IMR-90 (cell line): ENCODE measurements at regions not wholly inside any gene's neighbourhood (a gene's known extent, or its start where the extent isn't known, plus 50 kb on each side); places are given as distances from the start of the nearest gene placed in this dataset.

ENCODE experiments used
- ATAC-seq: fragments of 200-7000 bp; cut with Tn5 transposase; 2 replicates; pipeline ENCODE4 v1.9.1; 2020; ENCODE audit warnings: low read depth, mild to moderate bottlenecking, moderate library complexity
- BruUV-seq: library from RNA; stranded (reverse); fragments of 400-500 nt; replicated peaks from 2 replicates; lab custom pipeline; 2021; lab: Mats Ljungman, UMichigan
- CTCF ChIA-PET: fragments of 300-600 bp; formaldehyde crosslinking; extraction: SDS; loops from one replicate; lab custom pipeline; 2021; ENCODE audit warnings: antibody characterized with exemption; lab: Yijun Ruan, JAX
- POLR2A ChIA-PET: fragments of 300-600 bp; sonication (Branson Sonifier 250); formaldehyde crosslinking; loops from one replicate; lab custom pipeline; 2022; ENCODE audit warnings: antibody characterized with exemption; ENCODE audit not compliant: unreplicated experiment; lab: Charles Lee
- DNase-seq: peaks from one replicate; pipeline ENCODE4 v3.0.0; 2013
- H2AFZ ChIP-seq: replicated peaks from 2 replicates; pipeline ENCODE3; 2013; ENCODE audit warnings: low read length, mild to moderate bottlenecking; ENCODE audit not compliant: poor library complexity
- H2AK5ac ChIP-seq: 2 replicates; pipeline ENCODE4 v1.6.1; 2013; ENCODE audit warnings: low read depth, low read length, inconsistent platforms
- H2AK9ac ChIP-seq: replicated peaks from 2 replicates; pipeline ENCODE3; 2013; ENCODE audit warnings: mild to moderate bottlenecking, low read depth, low read length, moderate library complexity; ENCODE audit not compliant: poor library complexity
- H2BK120ac ChIP-seq: 2 replicates; pipeline ENCODE4 v1.6.1; 2013; ENCODE audit warnings: low read depth, low read length, inconsistent platforms
- H2BK15ac ChIP-seq: 3 replicates; pipeline ENCODE4 v1.6.1; 2013; ENCODE audit warnings: low read depth, low read length, inconsistent platforms
- H2BK20ac ChIP-seq: 2 replicates; pipeline ENCODE4 v1.6.1; 2013; ENCODE audit warnings: low read depth, mild to moderate bottlenecking, inconsistent platforms, low read length, moderate library complexity
- H2BK5ac ChIP-seq: 2 replicates; pipeline ENCODE4 v1.6.1; 2013; ENCODE audit warnings: mild to moderate bottlenecking, low read depth, low read length, inconsistent platforms; ENCODE audit not compliant: poor library complexity, severe bottlenecking
- H3K14ac ChIP-seq: replicated peaks from 2 replicates; pipeline ENCODE4 v1.6.1; 2013; ENCODE audit warnings: low read depth, low read length, inconsistent platforms
- H3K18ac ChIP-seq: 2 replicates; pipeline ENCODE4 v1.6.1; 2013; ENCODE audit warnings: low read depth, low read length, control low read depth
- H3K23ac ChIP-seq: 2 replicates; pipeline ENCODE4 v1.6.1; 2013; ENCODE audit warnings: low read depth, low read length, inconsistent platforms
- H3K27ac ChIP-seq: 2 replicates; pipeline ENCODE4 v1.5.1; 2013; ENCODE audit warnings: mild to moderate bottlenecking, control low read depth, low read length; ENCODE audit not compliant: insufficient read depth
- H3K27me3 ChIP-seq: 2 replicates; pipeline ENCODE4 v1.6.1; 2013; ENCODE audit warnings: low read length; ENCODE audit not compliant: control insufficient read depth, insufficient read depth
- H3K36me3 ChIP-seq: 2 replicates; pipeline ENCODE4 v1.6.1; 2013; ENCODE audit warnings: low read length, mixed read lengths; ENCODE audit not compliant: control insufficient read depth, insufficient read depth
- H3K4ac ChIP-seq: 2 replicates; pipeline ENCODE4 v1.6.1; 2013; ENCODE audit warnings: low read depth, low read length, inconsistent platforms
- H3K4me1 ChIP-seq: 2 replicates; pipeline ENCODE4 v1.6.1; 2013; ENCODE audit warnings: low read length, mixed read lengths; ENCODE audit not compliant: control insufficient read depth, insufficient read depth
- H3K4me2 ChIP-seq: 2 replicates; pipeline ENCODE4 v1.6.1; 2013; ENCODE audit warnings: low read depth, mild to moderate bottlenecking, control low read depth, low read length, moderate library complexity
- H3K4me3 ChIP-seq: 2 replicates; pipeline ENCODE4 v1.5.1; 2013; ENCODE audit warnings: low read depth, mild to moderate bottlenecking, control low read depth, low read length, moderate library complexity; ENCODE audit not compliant: insufficient read depth
- H3K56ac ChIP-seq: 2 replicates; pipeline ENCODE4 v1.6.1; 2013; ENCODE audit warnings: low read length, inconsistent platforms; ENCODE audit not compliant: insufficient read depth; ENCODE audit errors: extremely low read depth
- H3K79me1 ChIP-seq, 2 experiments: 2 replicates each; pipeline ENCODE4 v1.6.1; 2013; ENCODE audit warnings: low read length in 2 of 2, inconsistent platforms in 1 of 2, low read depth in 1 of 2
- H3K9ac ChIP-seq: 2 replicates; pipeline ENCODE4 v1.6.1; 2013; ENCODE audit warnings: low read depth, low read length, control low read depth
- H3K9me1 ChIP-seq: 2 replicates; pipeline ENCODE4 v1.6.1; 2013; ENCODE audit warnings: low read length, inconsistent platforms; ENCODE audit not compliant: insufficient read depth
- H3K9me3 ChIP-seq: 2 replicates; pipeline ENCODE4 v1.6.1; 2013; ENCODE audit warnings: low read length; ENCODE audit not compliant: control insufficient read depth, insufficient read depth
- H4K20me1 ChIP-seq: 2 replicates; pipeline ENCODE4 v1.6.1; 2013; ENCODE audit warnings: low read length, inconsistent platforms; ENCODE audit not compliant: insufficient read depth
- H4K5ac ChIP-seq: 2 replicates; pipeline ENCODE4 v1.6.1; 2013; ENCODE audit warnings: mild to moderate bottlenecking, low read depth, low read length, control low read depth
- H4K8ac ChIP-seq, 2 experiments: 2 replicates each; pipeline ENCODE4 v1.6.1; 2013; ENCODE audit warnings: low read depth in 2 of 2, low read length in 2 of 2, control low read depth in 1 of 2, inconsistent platforms in 1 of 2
- H4K91ac ChIP-seq: 2 replicates; pipeline ENCODE4 v1.6.1; 2013; ENCODE audit warnings: low read depth, low read length, inconsistent platforms; ENCODE audit not compliant: insufficient read depth
- BHLHE40 ChIP-seq: fragments of 150-350 bp; IDR thresholded peaks from 2 replicates; pipeline ENCODE4 v1.6.1; 2016; ENCODE audit warnings: mild to moderate bottlenecking, low read depth, low read length
- CEBPB ChIP-seq: IDR thresholded peaks from 2 replicates; pipeline ENCODE4 v1.6.1; 2012; ENCODE audit warnings: low read depth, low read length, improper control_type of control experiment
- CHD1 ChIP-seq: IDR thresholded peaks from 2 replicates; pipeline ENCODE4 v1.6.1; 2012; ENCODE audit warnings: low read depth, low read length, improper control_type of control experiment
- FOS ChIP-seq: fragments of 150-350 bp; IDR thresholded peaks from 2 replicates; pipeline ENCODE4 v1.6.1; 2016; ENCODE audit warnings: low read depth, low read length
- MAFK ChIP-seq: IDR thresholded peaks from 2 replicates; pipeline ENCODE4 v1.6.1; 2012; ENCODE audit warnings: low read depth, low read length, improper control_type of control experiment
- MAZ ChIP-seq: IDR thresholded peaks from 2 replicates; pipeline ENCODE4 v1.6.1; 2012; ENCODE audit warnings: low read depth, mild to moderate bottlenecking, low read length, improper control_type of control experiment, moderate library complexity, borderline replicate concordance
- MXI1 ChIP-seq: IDR thresholded peaks from 2 replicates; pipeline ENCODE4 v1.6.1; 2012; ENCODE audit warnings: low read depth, mild to moderate bottlenecking, low read length, moderate library complexity, borderline replicate concordance
- NFE2L2 ChIP-seq: fragments of 150-350 bp; IDR thresholded peaks from 2 replicates; pipeline ENCODE4 v1.6.1; 2016; ENCODE audit warnings: low read depth, mild to moderate bottlenecking, low read length
- POLR2A ChIP-seq: IDR thresholded peaks from 2 replicates; pipeline ENCODE4 v1.6.1; 2012; ENCODE audit warnings: mild to moderate bottlenecking, low read depth, low read length
- RAD21 ChIP-seq: IDR thresholded peaks from 2 replicates; pipeline ENCODE4 v1.6.1; 2012; ENCODE audit warnings: low read length, improper control_type of control experiment
- RCOR1 ChIP-seq: IDR thresholded peaks from 2 replicates; pipeline ENCODE4 v1.6.1; 2012; ENCODE audit warnings: mild to moderate bottlenecking, low read length, improper control_type of control experiment; ENCODE audit not compliant: insufficient replicate concordance
- RFX5 ChIP-seq: IDR thresholded peaks from 2 replicates; pipeline ENCODE4 v1.8.0; 2012; ENCODE audit warnings: low read depth, mild to moderate bottlenecking, low read length, moderate library complexity
- SMC3 ChIP-seq: fragments of 150-350 bp; IDR thresholded peaks from 2 replicates; pipeline ENCODE4 v1.6.1; 2016; ENCODE audit warnings: low read depth, mild to moderate bottlenecking, antibody characterized with exemption, low read length, moderate library complexity
- WGBS, 2 experiments: methylation state at CpG; one replicate each; pipeline versions ENCODE4 v1.1.5 to v1.1.7; 2013; ENCODE audit warnings: missing lambda C conversion rate in 2 of 2; ENCODE audit not compliant: insufficient read length in 1 of 2; ENCODE audit errors: extremely low coverage in 2 of 2; 5-methylcytosine and 5-hydroxymethylcytosine counted together
- dilution Hi-C: fragments of 300-500 bp; cut with HindIII; formaldehyde crosslinking; loops from one replicate; pipeline ENCODE4 v1.14.3; 2018; ENCODE audit warnings: low sequenced_read_pairs; ENCODE audit not compliant: unreplicated experiment
- in situ Hi-C: fragments of 300-500 bp; cut with MboI; formaldehyde crosslinking; loops from 3 replicates; pipeline ENCODE4 v1.14.3; 2019; ENCODE audit warnings: low sequenced_read_pairs, inconsistent platforms, mixed read lengths
- intact Hi-C: fragments of 100-400 bp; cut with micrococcal nuclease; formaldehyde crosslinking; loops from 2 replicates; pipeline ENCODE4 v1.10.0; 2022
- TF ChIP-seq, protein P1 (sequence below): fragments of 150-350 bp; IDR thresholded peaks from 2 replicates; pipeline ENCODE4 v1.6.1; 2017; ENCODE audit warnings: mild to moderate bottlenecking, antibody characterized with exemption, low read length, low read depth
- TF ChIP-seq, protein P2 (sequence below): conservative IDR thresholded peaks from 2 replicates; pipeline ENCODE4 v1.5.1; 2012; ENCODE audit warnings: mild to moderate bottlenecking, low read depth, low read length, improper control_type of control experiment
- TF ChIP-seq, protein P3 (sequence below): fragments of 150-350 bp; IDR thresholded peaks from 2 replicates; pipeline ENCODE4 v1.6.1; 2016; ENCODE audit warnings: low read depth, mild to moderate bottlenecking, low read length, moderate library complexity, borderline replicate concordance

DNA sequence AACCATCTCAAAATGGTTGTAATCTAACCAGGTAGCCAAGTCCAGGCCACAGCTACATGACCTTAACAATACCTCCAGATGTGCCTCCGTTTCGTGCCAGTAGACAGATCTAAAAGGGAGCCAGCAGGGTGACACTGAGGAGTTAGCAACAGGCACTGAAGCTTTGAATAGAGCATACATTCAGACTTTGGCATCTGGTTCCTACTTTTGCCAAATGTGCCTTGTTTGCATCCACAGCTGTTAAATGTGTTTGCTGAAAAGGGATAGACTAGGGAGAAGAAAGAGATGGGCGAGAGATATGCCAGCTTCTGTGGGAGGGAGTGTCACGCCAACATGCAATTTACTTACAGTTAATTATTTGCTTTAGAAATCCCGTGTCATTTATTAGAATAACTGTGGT lies 1433.9 kb upstream of the CADM2 start:
- no peaks in the 10 kb centered on the region for H3K4me1 ChIP-seq
- H2BK5ac ChIP-seq: no peak overlapping the region
- intact Hi-C loops: no loop called here
- H4K5ac ChIP-seq: no peak overlapping the region
- peaks cover 3% of the 10 kb centered on the region; the same call in 1 of the 2 replicates for H3K9me3 ChIP-seq
- H2AK5ac ChIP-seq: no peak overlapping the region
- no peak overlapping the region for H3K4me3 ChIP-seq
- H2AFZ ChIP-seq: no peak overlapping the region
- no peak overlapping the region for H3K9ac ChIP-seq
- no peak overlapping the region for H4K91ac ChIP-seq
- no peak overlapping the region for H3K18ac ChIP-seq
- no peaks in the 10 kb centered on the region for H4K20me1 ChIP-seq
- dilution Hi-C loops: no loop called here
- ATAC-seq (no peak), DNase-seq (no peak)
- no peak overlapping the region for H3K4ac ChIP-seq
- WGBS, 2 experiments: 0% methylated on average over 1 of the region's 5 CpGs; no CpG with 5 or more reads in 1 of the 2 experiments
- no peak overlapping the region for H3K4me2 ChIP-seq
- no peak overlapping the region for H3K56ac ChIP-seq
- TF ChIP-seq RAD21 (no peak), SMC3 (no peak), RCOR1 (no peak), FOS (no peak), MXI1 (no peak), MAZ (no peak), CHD1 (no peak), RFX5 (no peak), NFE2L2 (no peak), POLR2A (no peak), BHLHE40 (no peak), CEBPB (no peak), MAFK (no peak)
- TF ChIP-seq, protein P1, sequence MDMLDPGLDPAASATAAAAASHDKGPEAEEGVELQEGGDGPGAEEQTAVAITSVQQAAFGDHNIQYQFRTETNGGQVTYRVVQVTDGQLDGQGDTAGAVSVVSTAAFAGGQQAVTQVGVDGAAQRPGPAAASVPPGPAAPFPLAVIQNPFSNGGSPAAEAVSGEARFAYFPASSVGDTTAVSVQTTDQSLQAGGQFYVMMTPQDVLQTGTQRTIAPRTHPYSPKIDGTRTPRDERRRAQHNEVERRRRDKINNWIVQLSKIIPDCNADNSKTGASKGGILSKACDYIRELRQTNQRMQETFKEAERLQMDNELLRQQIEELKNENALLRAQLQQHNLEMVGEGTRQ: no peak
- TF ChIP-seq, protein P2, sequence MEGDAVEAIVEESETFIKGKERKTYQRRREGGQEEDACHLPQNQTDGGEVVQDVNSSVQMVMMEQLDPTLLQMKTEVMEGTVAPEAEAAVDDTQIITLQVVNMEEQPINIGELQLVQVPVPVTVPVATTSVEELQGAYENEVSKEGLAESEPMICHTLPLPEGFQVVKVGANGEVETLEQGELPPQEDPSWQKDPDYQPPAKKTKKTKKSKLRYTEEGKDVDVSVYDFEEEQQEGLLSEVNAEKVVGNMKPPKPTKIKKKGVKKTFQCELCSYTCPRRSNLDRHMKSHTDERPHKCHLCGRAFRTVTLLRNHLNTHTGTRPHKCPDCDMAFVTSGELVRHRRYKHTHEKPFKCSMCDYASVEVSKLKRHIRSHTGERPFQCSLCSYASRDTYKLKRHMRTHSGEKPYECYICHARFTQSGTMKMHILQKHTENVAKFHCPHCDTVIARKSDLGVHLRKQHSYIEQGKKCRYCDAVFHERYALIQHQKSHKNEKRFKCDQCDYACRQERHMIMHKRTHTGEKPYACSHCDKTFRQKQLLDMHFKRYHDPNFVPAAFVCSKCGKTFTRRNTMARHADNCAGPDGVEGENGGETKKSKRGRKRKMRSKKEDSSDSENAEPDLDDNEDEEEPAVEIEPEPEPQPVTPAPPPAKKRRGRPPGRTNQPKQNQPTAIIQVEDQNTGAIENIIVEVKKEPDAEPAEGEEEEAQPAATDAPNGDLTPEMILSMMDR: no peak
- TF ChIP-seq, protein P3, sequence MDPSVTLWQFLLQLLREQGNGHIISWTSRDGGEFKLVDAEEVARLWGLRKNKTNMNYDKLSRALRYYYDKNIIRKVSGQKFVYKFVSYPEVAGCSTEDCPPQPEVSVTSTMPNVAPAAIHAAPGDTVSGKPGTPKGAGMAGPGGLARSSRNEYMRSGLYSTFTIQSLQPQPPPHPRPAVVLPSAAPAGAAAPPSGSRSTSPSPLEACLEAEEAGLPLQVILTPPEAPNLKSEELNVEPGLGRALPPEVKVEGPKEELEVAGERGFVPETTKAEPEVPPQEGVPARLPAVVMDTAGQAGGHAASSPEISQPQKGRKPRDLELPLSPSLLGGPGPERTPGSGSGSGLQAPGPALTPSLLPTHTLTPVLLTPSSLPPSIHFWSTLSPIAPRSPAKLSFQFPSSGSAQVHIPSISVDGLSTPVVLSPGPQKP: no peak
- H2AK9ac ChIP-seq: no peak overlapping the region
- no peaks in the 10 kb centered on the region for H3K27me3 ChIP-seq
- ChIA-PET POLR2A (no interaction called here), CTCF (no interaction called here)
- no peak overlapping the region for H2BK20ac ChIP-seq
- H4K8ac ChIP-seq: no peak overlapping the region
- H2BK15ac ChIP-seq: no peak overlapping the region
- in situ Hi-C loops: no loop called here
- H3K9me1 ChIP-seq: no peaks in the 10 kb centered on the region
- H3K79me1 ChIP-seq: no peaks in the 10 kb centered on the region
- H3K27ac ChIP-seq: no peak overlapping the region
- no TSS peak for BruUV-seq
- no peaks in the 10 kb centered on the region for H3K36me3 ChIP-seq
- no peak overlapping the region for H3K23ac ChIP-seq
- no peak overlapping the region for H3K14ac ChIP-seq
- no peak overlapping the region for H2BK120ac ChIP-seq
